ENCODE measurements at regions not wholly inside any gene's neighbourhood (a gene's known extent, or its start where the extent isn't known, plus 50 kb on each side); places are given as distances from the start of the nearest gene placed in this dataset.

- no peak for DNase-seq
These were observed 53.5 kb upstream of the ACSL1 start for GRCh38 chr4:184879271-184879670.

- no peak for DNase-seq
These were observed 56.5 kb upstream of the ACSL1 start for GRCh38 chr4:184882276-184882675.

GRCh38 chr4:184883024-184883423 is 57.3 kb upstream of the ACSL1 start:
- no peak for DNase-seq

GRCh38 chr4:184884883-184885282 is 59.1 kb upstream of the ACSL1 start:
- no peak for DNase-seq

- no peak for DNase-seq
These were observed 59.8 kb upstream of the ACSL1 start for GRCh38 chr4:184885602-184886001.

- no peak for DNase-seq
These were observed 61.6 kb upstream of the ACSL1 start for GRCh38 chr4:184887333-184887732.

- DNase-seq = no peak
These were observed 62.2 kb upstream of the ACSL1 start for GRCh38 chr4:184887947-184888346.

GRCh38 chr4:184889666-184890335 is 64.0 kb upstream of the ACSL1 start:
- DNase-seq = no peak

GRCh38 chr4:184890499-184890898 is 64.7 kb upstream of the ACSL1 start:
- DNase-seq = peak; percentile 10

GRCh38 chr4:184891816-184892397 is 66.1 kb upstream of the ACSL1 start:
- no peak for DNase-seq

GRCh38 chr4:184892999-184893398 is 67.2 kb upstream of the ACSL1 start:
- DNase-seq = no peak

- DNase-seq = no peak
These were observed 68.2 kb upstream of the ACSL1 start for GRCh38 chr4:184893801-184894571.

- no peak for DNase-seq
These were observed 69.4 kb upstream of the ACSL1 start for GRCh38 chr4:184895012-184895695.

- DNase-seq = no peak
These were observed 71.3 kb upstream of the ACSL1 start for GRCh38 chr4:184896868-184897715.

- DNase-seq = no peak
These were observed 72.1 kb upstream of the ACSL1 start for GRCh38 chr4:184897895-184898294.

- DNase-seq = no peak
These were observed 73.0 kb upstream of the ACSL1 start for GRCh38 chr4:184898793-184899192.

- DNase-seq = no peak
These were observed 73.7 kb upstream of the ACSL1 start for GRCh38 chr4:184899261-184900134.

GRCh38 chr4:184900184-184900583 is 74.4 kb upstream of the ACSL1 start:
- DNase-seq = no peak

- DNase-seq = no peak
These were observed 76.8 kb upstream of the ACSL1 start for GRCh38 chr4:184902550-184902949.

- DNase-seq = no peak
These were observed 80.8 kb upstream of the ACSL1 start for GRCh38 chr4:184906480-184907097.

GRCh38 chr4:184907216-184907615 is 81.4 kb upstream of the ACSL1 start:
- no peak for DNase-seq

All from NCI-H2171 (cell line).